Thoracic aorta (tissue), 2 donors: ENCODE measurements at regions not wholly inside any gene's neighbourhood (a gene's known extent, or its start where the extent isn't known, plus 50 kb on each side); places are given as distances from the start of the nearest gene placed in this dataset.
"Not testable (repeated sequence)": the region's sequence is repeated elsewhere in the genome, so short reads cannot be mapped to it uniquely, and the experiment has no call there.

Experiments used
- ATAC-seq: fragments of 150-250 bp; one replicate; pipeline ENCODE4 v1.8.0; 2017; ENCODE audit warnings: low read depth; ENCODE audit not compliant: insufficient number of reproducible peaks, low FRiP score
- DNase-seq: peaks from one replicate; pipeline ENCODE4 v3.0.0-alpha.2; 2020; ENCODE audit warnings: low spot score
- H3K27ac ChIP-seq, 2 donors: fragments of 200-600 bp; sonication (generic); 1 replicate in 1 of 2; 2 replicates in 1 of 2; pipeline ENCODE4 v1.5.1; 2016; ENCODE audit warnings: mild to moderate bottlenecking in 2 of 2, moderate library complexity in 2 of 2
- H3K27me3 ChIP-seq: fragments of 200-600 bp; sonication (generic); replicated peaks from 2 replicates; pipeline ENCODE4 v1.6.0; 2016; ENCODE audit warnings: mild to moderate bottlenecking; ENCODE audit not compliant: insufficient read depth
- H3K36me3 ChIP-seq: fragments of 200-600 bp; sonication (generic); one replicate; pipeline ENCODE4 v1.5.1; 2016
- H3K4me1 ChIP-seq, 2 donors: fragments of 200-600 bp; sonication (generic); 1 replicate in 1 of 2; 2 replicates in 1 of 2; pipeline versions ENCODE4 v1.5.1 to v1.6.0; 2016; ENCODE audit warnings: low read depth in 2 of 2, mild to moderate bottlenecking in 1 of 2; ENCODE audit not compliant: control insufficient read depth in 1 of 2
- H3K4me3 ChIP-seq: fragments of 200-600 bp; sonication (generic); 2 replicates; pipeline ENCODE4 v1.5.1; 2016; ENCODE audit warnings: mild to moderate bottlenecking
- H3K9me3 ChIP-seq: fragments of 200-600 bp; sonication (generic); 2 replicates; pipeline ENCODE4 v1.5.1; 2016
- CTCF ChIP-seq: fragments of 200-600 bp; sonication (generic); IDR thresholded peaks from one replicate; pipeline ENCODE4 v1.5.1; 2019; ENCODE audit warnings: antibody characterized with exemption

GRCh38 chr17:445839-446238 is 93.2 kb upstream of the RPH3AL start, which contains the start of gene RFLNB:
TSS of gene RFLNB (minus strand) at chr17:445939.
- H3K9me3 ChIP-seq, ATAC-seq, H3K36me3 ChIP-seq, H3K27ac ChIP-seq, H3K4me3 ChIP-seq, H3K4me1 ChIP-seq, H3K27me3 ChIP-seq, DNase-seq: not testable (repeated sequence)

DNA sequence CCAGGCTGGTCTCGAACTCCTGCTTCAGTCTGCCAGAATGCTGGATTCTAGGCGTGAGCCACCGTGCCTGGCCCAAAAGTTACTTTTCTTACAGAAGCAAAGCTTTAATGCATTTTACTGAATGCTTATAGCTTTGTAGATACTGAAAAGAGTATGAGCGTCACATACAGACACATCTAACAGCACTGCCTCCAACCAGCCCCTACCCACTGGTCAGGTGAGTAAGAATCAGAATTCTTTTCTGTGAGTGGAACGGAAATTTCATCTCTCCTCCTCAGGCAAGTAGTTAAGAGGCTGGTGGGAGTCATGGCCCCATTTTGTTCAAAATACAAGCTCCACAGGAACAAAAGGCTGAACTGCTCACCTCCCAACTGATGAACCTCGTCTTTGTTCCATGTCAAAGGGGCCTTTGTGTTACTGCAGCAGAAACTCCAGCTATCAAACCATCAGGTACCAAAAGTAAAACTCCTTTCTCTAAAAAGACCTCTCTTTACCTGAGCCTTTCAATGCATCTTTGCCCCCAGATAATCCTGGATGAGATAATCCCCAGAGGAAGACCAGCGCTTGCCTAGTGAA is 92.4 kb upstream of the RPH3AL start:
- Histone ChIP-seq H3K36me3 (peaks cover 8% of the 10 kb centered on the region), H3K27ac (no peak overlapping the region), H3K9me3 (no peaks in the 10 kb centered on the region), H3K4me3 (no peak overlapping the region), H3K4me1 (no peaks in the 10 kb centered on the region), H3K27me3 (no peaks in the 10 kb centered on the region)
- ATAC-seq = no peak
- no peak for TF ChIP-seq CTCF
- DNase-seq = no peak

GRCh38 chr17:443109-443508 is 90.5 kb upstream of the RPH3AL start:
- DNase-seq = no peak
- Histone ChIP-seq H3K4me1 (no peaks in the 10 kb centered on the region), H3K9me3 (no peaks in the 10 kb centered on the region), H3K4me3 (no peak overlapping the region), H3K27me3 (no peaks in the 10 kb centered on the region), H3K36me3 (peaks cover 8% of the 10 kb centered on the region), H3K27ac (no peak overlapping the region)
- no peak for ATAC-seq
- TF ChIP-seq CTCF = no peak

DNA sequence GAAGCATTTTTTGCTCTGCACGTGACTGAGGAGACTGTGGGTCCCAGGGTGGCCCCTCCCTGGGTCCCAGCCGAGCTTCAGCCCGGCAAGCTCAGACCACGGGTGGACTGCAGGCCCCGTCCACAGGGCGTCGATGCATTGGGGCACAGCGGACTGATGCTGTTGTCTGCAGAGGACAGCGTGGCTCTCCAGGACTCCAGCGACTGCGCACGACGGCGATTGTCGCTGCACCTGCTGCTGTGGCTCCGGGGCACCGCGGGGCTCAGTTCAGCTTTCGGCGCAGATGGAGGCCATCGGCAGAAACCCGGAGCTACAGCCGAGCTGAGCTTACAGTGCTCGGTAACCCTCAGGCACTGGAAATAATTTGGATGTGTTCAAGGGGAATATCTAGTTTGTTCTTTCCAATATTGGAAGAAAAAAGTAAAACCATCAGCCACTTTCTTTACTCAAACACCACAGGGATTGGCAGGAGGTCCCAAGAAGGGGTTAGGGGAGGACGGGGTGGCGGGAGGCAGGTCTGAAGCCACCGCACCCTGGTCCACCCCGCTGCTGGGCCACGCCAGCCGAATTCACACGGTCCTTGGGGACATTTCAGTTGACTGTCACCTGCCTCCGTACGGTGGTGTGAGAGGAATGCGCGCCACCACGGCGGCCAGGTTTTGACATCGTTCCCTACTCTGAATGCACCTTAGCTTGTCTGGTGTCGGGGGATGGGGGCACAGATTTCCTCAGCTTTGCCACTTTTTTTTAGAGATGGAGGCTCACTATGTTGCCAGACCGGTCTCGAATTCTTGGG is 88.7 kb upstream of the RPH3AL start:
- TF ChIP-seq CTCF = no peak

GRCh38 chr17:438191-438590 is 85.6 kb upstream of the RPH3AL start:
- Histone ChIP-seq H3K4me3 (no peak overlapping the region), H3K27ac (no peak overlapping the region), H3K36me3 (peaks cover 6% of the 10 kb centered on the region), H3K27me3 (no peaks in the 10 kb centered on the region), H3K9me3 (peaks cover 6% of the 10 kb centered on the region), H3K4me1 (no peaks in the 10 kb centered on the region)
- DNase-seq (no peak), ATAC-seq (no peak)
- no peak for TF ChIP-seq CTCF

More for the DNA sequence above, 88.7 kb upstream of the RPH3AL start:
- DNase-seq (no peak), ATAC-seq (no peak)
- Histone ChIP-seq H3K4me3 (no peak overlapping the region), H3K9me3 (no peaks in the 10 kb centered on the region), H3K4me1 (no peaks in the 10 kb centered on the region), H3K27me3 (no peaks in the 10 kb centered on the region), H3K27ac (no peak overlapping the region), H3K36me3 (peaks cover 8% of the 10 kb centered on the region)
